ENCODE measurements at regions not wholly inside any gene's neighbourhood (a gene's known extent, or its start where the extent isn't known, plus 50 kb on each side); places are given as distances from the start of the nearest gene placed in this dataset.
A peak's percentile ranks its signal among the peaks of the same experiment; 100 is the strongest.

GRCh38 chr18:76252880-76253279, 242.2 kb downstream of the ZNF516 start:
- peak in 2 of 3 experiments; percentile 25 to 50 for DNase-seq

DNA sequence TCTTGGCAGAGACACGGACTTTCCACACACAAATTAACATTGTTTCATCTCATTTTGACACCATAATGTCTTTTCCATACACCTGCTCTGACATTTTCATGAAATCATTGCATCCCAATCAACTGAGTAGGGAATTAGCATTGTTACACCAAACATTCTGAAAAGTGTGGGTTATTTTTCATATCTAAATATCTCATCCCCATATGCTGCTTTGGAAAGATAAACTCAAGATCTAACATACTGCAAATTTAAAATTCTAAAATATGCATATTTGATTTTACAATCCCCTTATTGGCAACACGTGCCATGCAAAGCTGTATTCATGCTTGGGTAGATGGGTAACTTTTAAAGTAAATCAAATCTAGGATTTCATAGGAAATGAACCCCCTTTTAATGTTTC, 242.9 kb downstream of the ZNF516 start:
- DNase-seq = no peak

GRCh38 chr18:76251691-76252090, 243.4 kb downstream of the ZNF516 start:
- DNase-seq = no peak

GRCh38 chr18:76246590-76246989, 248.5 kb downstream of the ZNF516 start:
- DNase-seq = no peak

GRCh38 chr18:76234676-76235060, 260.4 kb downstream of the ZNF516 start:
- DNase-seq = no peak

- no peak for DNase-seq
Observed at GRCh38 chr18:76233876-76234675, 261.0 kb downstream of the ZNF516 start.

DNA sequence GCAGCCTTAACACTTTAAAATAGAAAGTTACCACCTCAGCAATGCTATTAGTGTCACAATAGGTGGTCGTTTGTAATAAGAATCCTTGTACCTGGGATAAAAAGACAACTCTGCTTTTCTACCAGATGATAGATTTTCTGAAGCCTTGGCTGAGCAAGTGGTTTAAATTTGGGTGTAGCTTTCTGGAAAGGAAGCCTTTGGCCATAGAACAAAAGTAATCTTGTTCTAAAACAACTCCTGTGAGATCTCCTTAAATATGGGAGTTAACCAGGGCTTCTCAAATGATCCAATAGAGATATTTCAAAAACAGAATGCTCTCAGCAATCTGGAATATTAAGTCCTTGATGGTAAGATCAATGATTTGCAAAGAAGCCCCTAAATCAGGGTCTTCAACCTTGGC, 261.6 kb downstream of the ZNF516 start:
- no peak for DNase-seq

DNA sequence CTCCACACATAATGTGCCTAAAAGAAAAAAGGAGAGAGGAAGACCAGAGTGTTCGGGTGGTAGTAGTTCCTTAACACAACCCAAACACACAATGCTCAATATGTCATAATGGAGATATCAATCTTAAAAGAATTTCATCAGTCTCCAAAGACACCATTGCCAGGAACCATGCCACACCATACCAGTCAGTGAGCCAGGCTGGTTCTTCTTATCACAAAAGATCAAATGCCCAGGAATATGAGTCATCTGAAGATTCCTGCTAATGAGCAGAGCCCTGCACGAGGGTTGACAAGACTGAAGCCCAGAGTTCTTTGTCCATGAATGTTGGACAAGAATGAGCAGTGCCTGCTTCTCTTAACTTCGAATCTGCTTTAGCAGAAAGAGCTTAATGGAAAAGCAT, 262.3 kb downstream of the ZNF516 start:
- no peak for DNase-seq

- no peak for DNase-seq
Observed at GRCh38 chr18:76232010-76232409, 263.0 kb downstream of the ZNF516 start.

DNA sequence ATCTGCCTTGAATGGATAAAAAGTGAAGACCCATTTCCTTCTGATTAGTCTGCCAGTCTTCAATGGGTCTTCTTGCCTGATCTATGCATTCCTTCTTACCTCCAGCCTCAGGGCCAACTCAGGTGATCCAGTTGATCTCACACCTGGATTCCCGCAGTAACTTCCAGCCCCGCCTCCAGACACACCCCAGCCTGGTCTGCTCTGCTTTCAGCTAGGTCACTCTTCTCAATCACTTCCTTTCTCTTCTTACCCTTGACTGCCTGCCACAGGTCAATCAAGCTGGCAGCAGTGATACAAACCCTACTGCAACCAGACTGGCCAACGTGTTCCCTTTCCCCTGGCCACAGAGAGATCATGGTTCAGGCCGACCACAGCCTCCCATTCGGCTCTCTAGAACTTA, 263.6 kb downstream of the ZNF516 start:
- DNase-seq = no peak

DNA sequence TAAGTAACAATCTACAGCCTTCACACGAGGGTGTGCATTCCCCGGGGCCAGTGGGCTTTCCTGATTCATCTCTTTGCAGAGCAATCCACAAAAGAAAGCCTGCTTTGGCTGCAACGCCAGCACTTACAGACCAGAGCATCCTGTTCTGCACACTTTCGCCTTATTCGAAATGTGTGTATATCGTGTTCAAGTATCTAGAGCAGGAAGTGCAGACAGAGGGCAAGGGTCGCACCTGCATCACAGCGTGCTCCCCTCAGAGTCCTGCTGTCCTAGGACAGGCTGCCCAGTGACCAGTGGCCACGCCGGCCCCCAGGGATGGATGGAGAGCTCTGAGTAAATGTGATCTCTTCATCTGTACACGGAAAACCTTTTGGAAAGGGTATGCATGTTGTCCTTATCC, 264.3 kb downstream of the ZNF516 start:
- DNase-seq = no peak

- DNase-seq = no peak
Observed at GRCh38 chr18:76228716-76229115, 266.3 kb downstream of the ZNF516 start.

- no peak for DNase-seq
Observed at GRCh38 chr18:76227759-76228158, 267.3 kb downstream of the ZNF516 start.

DNA sequence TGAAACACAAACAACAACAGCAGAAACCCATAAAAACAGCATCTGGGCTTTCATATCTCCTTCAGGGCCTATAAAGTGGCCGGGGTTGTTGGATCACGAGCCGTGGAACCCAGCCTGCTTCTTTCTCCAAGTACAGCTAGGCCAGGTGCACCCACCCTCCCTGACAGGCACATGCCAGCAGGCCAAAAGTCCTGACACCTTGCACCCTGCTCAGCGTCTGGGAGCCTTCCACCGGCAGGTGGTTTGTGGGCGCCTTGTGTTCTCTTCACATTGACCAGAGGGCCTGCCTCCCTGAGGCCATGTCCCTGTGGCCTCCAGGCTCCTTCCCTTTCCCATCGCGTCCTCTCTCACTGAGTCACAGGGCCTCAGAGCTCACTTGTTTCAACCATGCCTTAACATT, 271.6 kb downstream of the ZNF516 start:
- DNase-seq = no peak

DNA sequence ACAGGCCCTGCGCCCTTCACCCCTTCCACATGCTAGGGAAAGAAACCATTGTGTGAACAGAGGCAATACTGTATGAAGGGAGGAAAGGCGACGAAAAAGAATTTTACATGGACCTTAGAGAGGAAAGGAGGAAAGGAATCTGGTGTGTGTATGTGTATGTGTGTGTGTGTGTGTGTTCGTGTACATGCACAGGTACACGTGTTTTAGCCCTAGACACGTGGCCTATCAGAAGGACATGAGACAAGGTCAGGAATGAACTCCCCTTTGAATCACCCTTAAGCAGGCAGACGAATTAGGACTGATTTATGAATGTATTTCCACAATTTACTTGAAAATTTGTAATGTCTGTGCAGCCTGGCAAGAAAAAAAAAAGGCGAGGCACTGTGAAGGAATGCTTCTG, 276.0 kb downstream of the ZNF516 start:
- DNase-seq = no peak

GRCh38 chr18:76216096-76216495, 278.9 kb downstream of the ZNF516 start:
- DNase-seq = no peak

- DNase-seq = peak in 2 of 3 experiments; percentile 10 to 67
Observed at GRCh38 chr18:76213991-76214390, 281.1 kb downstream of the ZNF516 start.

- DNase-seq = peak; percentile 84 to 98 (median 85)
Observed at GRCh38 chr18:76212960-76213359, 282.1 kb downstream of the ZNF516 start.

GRCh38 chr18:76209597-76209996, 285.4 kb downstream of the ZNF516 start:
- no peak for DNase-seq

GRCh38 chr18:76208678-76209306, 286.2 kb downstream of the ZNF516 start:
- peak in 2 of 3 experiments; percentile 57 to 80 for DNase-seq

GRCh38 chr18:76205906-76206305, 289.1 kb downstream of the ZNF516 start:
- DNase-seq = no peak

- no peak for DNase-seq
Observed at GRCh38 chr18:76203552-76203951, 291.5 kb downstream of the ZNF516 start.

DNA sequence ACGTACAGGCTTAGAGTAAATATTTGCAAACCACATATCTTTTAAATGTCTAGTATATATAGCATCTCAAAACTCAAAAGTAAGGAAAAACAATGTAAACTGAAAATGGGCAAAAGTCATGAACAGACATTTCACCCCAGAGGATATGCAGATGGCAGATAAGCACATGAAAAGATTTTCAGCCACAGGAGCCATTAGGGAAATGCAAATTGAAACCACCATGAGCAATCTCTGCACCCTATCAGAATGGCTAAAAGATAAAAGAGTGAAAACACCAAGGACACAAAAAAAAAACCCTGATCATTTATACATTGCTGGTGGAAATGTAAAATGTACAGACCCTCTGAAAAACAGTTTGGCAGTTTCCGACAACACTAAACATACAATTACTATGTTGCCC, 292.7 kb downstream of the ZNF516 start:
- no peak for DNase-seq

DNA sequence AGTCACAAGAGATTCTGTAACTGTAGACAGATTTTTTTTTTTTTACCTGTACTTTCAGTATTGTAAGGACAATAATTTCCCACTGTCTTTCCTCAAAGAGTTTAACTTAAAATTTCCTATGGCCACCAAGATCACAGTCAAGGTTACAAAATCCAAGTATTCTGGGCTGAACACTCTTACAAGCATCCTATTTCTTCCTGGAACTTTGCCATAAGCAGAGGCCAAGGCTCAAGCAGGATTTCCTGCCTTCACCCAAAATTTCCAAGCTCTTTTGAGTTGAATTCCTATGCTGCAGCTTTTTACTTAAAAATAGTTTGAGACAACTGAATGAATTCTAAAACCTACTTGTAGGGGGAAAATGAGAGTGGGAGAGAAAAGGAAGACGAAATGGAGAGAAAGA, 299.4 kb downstream of the ZNF516 start:
- DNase-seq = no peak

- no peak for DNase-seq
Observed at GRCh38 chr18:76188097-76188496, 306.9 kb downstream of the ZNF516 start.

Measured in NCI-H1417 (cell line).